ENCODE measurements at regions not wholly inside any gene's neighbourhood (a gene's known extent, or its start where the extent isn't known, plus 50 kb on each side); places are given as distances from the start of the nearest gene placed in this dataset.
"Not testable (repeated sequence)": the region's sequence is repeated elsewhere in the genome, so short reads cannot be mapped to it uniquely, and the experiment has no call there.

- no peaks in the 10 kb centered on the region for H3K4me1 ChIP-seq
- H3K36me3 ChIP-seq = no peaks in the 10 kb centered on the region
- no peaks in the 10 kb centered on the region for H3K9me3 ChIP-seq (replicated peaks)
- DNase-seq = no peak
- H3K27me3 ChIP-seq = no peaks in the 10 kb centered on the region
- no peak overlapping the region for H3K27ac ChIP-seq
- no peak overlapping the region for H3K4me3 ChIP-seq
Observed at GRCh38 chr10:3636356-3637181, 148.4 kb downstream of the KLF6 start.

GRCh38 chr10:3635697-3636096 is 149.3 kb downstream of the KLF6 start:
- Histone ChIP-seq H3K27me3 (no peaks in the 10 kb centered on the region), H3K4me1 (no peaks in the 10 kb centered on the region), H3K4me3 (no peak overlapping the region), H3K36me3 (no peaks in the 10 kb centered on the region), H3K27ac (no peak overlapping the region), H3K9me3 (replicated peaks) (no peaks in the 10 kb centered on the region)
- DNase-seq = no peak

- no peak overlapping the region for H3K27ac ChIP-seq
- no peaks in the 10 kb centered on the region for H3K27me3 ChIP-seq
Observed at GRCh38 chr10:3635211-3635671, 149.8 kb downstream of the KLF6 start.

GRCh38 chr10:3634646-3635045 is 150.4 kb downstream of the KLF6 start:
- not testable (repeated sequence) for H3K4me1 ChIP-seq; DNase-seq; H3K27me3 ChIP-seq; H3K36me3 ChIP-seq; H3K27ac ChIP-seq; H3K4me3 ChIP-seq; H3K9me3 ChIP-seq (replicated peaks)

More at GRCh38 chr10:3635211-3635671, 149.8 kb downstream of the KLF6 start:
- H3K9me3 ChIP-seq (replicated peaks) = no peaks in the 10 kb centered on the region
- H3K4me1 ChIP-seq = no peaks in the 10 kb centered on the region
- no peak overlapping the region for H3K4me3 ChIP-seq
- no peaks in the 10 kb centered on the region for H3K36me3 ChIP-seq
- DNase-seq = no peak

- no peaks in the 10 kb centered on the region for H3K9me3 ChIP-seq (replicated peaks)
- H3K27ac ChIP-seq = no peak overlapping the region
- H3K4me1 ChIP-seq = no peaks in the 10 kb centered on the region
- H3K4me3 ChIP-seq = no peak overlapping the region
- no peak for DNase-seq
- no peaks in the 10 kb centered on the region for H3K36me3 ChIP-seq
- no peaks in the 10 kb centered on the region for H3K27me3 ChIP-seq
Observed at GRCh38 chr10:3631701-3632330, 153.2 kb downstream of the KLF6 start.

GRCh38 chr10:3631291-3631690 is 153.7 kb downstream of the KLF6 start:
- H3K27ac ChIP-seq = no peak overlapping the region
- no peaks in the 10 kb centered on the region for H3K27me3 ChIP-seq
- no peaks in the 10 kb centered on the region for H3K4me1 ChIP-seq
- no peak for DNase-seq
- no peaks in the 10 kb centered on the region for H3K36me3 ChIP-seq
- H3K4me3 ChIP-seq = no peak overlapping the region
- H3K9me3 ChIP-seq (replicated peaks) = no peaks in the 10 kb centered on the region

- H3K27ac ChIP-seq = no peak overlapping the region
- no peaks in the 10 kb centered on the region for H3K4me1 ChIP-seq
- H3K36me3 ChIP-seq = no peaks in the 10 kb centered on the region
- DNase-seq = no peak
- H3K27me3 ChIP-seq = no peaks in the 10 kb centered on the region
- no peak overlapping the region for H3K4me3 ChIP-seq
- H3K9me3 ChIP-seq (replicated peaks) = no peaks in the 10 kb centered on the region
Observed at GRCh38 chr10:3625959-3626751, 158.9 kb downstream of the KLF6 start.

- Histone ChIP-seq H3K9me3 (replicated peaks) (no peaks in the 10 kb centered on the region), H3K27me3 (no peaks in the 10 kb centered on the region), H3K36me3 (no peaks in the 10 kb centered on the region), H3K4me1 (no peaks in the 10 kb centered on the region), H3K4me3 (no peak overlapping the region), H3K27ac (no peak overlapping the region)
- no peak for DNase-seq
Observed at GRCh38 chr10:3624367-3624766, 160.6 kb downstream of the KLF6 start.

GRCh38 chr10:3623746-3624145 is 161.3 kb downstream of the KLF6 start:
- no peak for DNase-seq
- Histone ChIP-seq H3K36me3 (no peaks in the 10 kb centered on the region), H3K9me3 (replicated peaks) (no peaks in the 10 kb centered on the region), H3K4me1 (no peaks in the 10 kb centered on the region), H3K27me3 (no peaks in the 10 kb centered on the region), H3K27ac (no peak overlapping the region), H3K4me3 (no peak overlapping the region)

GRCh38 chr10:3622845-3623621 is 162.0 kb downstream of the KLF6 start:
- no peak for DNase-seq
- no peaks in the 10 kb centered on the region for H3K27me3 ChIP-seq
- H3K4me3 ChIP-seq = no peak overlapping the region
- no peaks in the 10 kb centered on the region for H3K9me3 ChIP-seq (replicated peaks)
- H3K36me3 ChIP-seq = no peaks in the 10 kb centered on the region
- no peaks in the 10 kb centered on the region for H3K4me1 ChIP-seq
- no peak overlapping the region for H3K27ac ChIP-seq

- H3K4me1 ChIP-seq = no peaks in the 10 kb centered on the region
- H3K9me3 ChIP-seq (replicated peaks) = no peaks in the 10 kb centered on the region
- no peak overlapping the region for H3K27ac ChIP-seq
- no peak overlapping the region for H3K4me3 ChIP-seq
- no peaks in the 10 kb centered on the region for H3K36me3 ChIP-seq
- no peak for DNase-seq
- no peaks in the 10 kb centered on the region for H3K27me3 ChIP-seq
Observed at GRCh38 chr10:3622427-3622826, 162.6 kb downstream of the KLF6 start.

- no peaks in the 10 kb centered on the region for H3K4me1 ChIP-seq
- H3K27me3 ChIP-seq = no peaks in the 10 kb centered on the region
- DNase-seq = no peak
- H3K36me3 ChIP-seq = no peaks in the 10 kb centered on the region
- H3K4me3 ChIP-seq = no peak overlapping the region
- no peak overlapping the region for H3K27ac ChIP-seq
- no peaks in the 10 kb centered on the region for H3K9me3 ChIP-seq (replicated peaks)
Observed at GRCh38 chr10:3620818-3621217, 164.2 kb downstream of the KLF6 start.

GRCh38 chr10:3619241-3619640 is 165.8 kb downstream of the KLF6 start:
- Histone ChIP-seq H3K4me3 (no peak overlapping the region), H3K4me1 (no peaks in the 10 kb centered on the region), H3K27me3 (no peaks in the 10 kb centered on the region), H3K36me3 (no peaks in the 10 kb centered on the region), H3K27ac (no peak overlapping the region), H3K9me3 (replicated peaks) (no peaks in the 10 kb centered on the region)
- no peak for DNase-seq

- H3K9me3 ChIP-seq (replicated peaks) = no peaks in the 10 kb centered on the region
- no peaks in the 10 kb centered on the region for H3K4me1 ChIP-seq
- no peak for DNase-seq
- H3K27ac ChIP-seq = no peak overlapping the region
- H3K4me3 ChIP-seq = no peak overlapping the region
- H3K36me3 ChIP-seq = no peaks in the 10 kb centered on the region
- H3K27me3 ChIP-seq = no peaks in the 10 kb centered on the region
Observed at GRCh38 chr10:3616880-3617279, 168.1 kb downstream of the KLF6 start.

All from SJCRH30 (cell line).